ENCODE measurements at regions not wholly inside any gene's neighbourhood (a gene's known extent, or its start where the extent isn't known, plus 50 kb on each side); places are given as distances from the start of the nearest gene placed in this dataset.

GRCh38 chr2:16331772-16332171, 333.9 kb downstream of the CYRIA start:
- DNase-seq (ENCODE audit: low spot score): no peak

GRCh38 chr2:16330982-16331381, 334.7 kb downstream of the CYRIA start:
- DNase-seq (ENCODE audit: low spot score): no peak

- no peak for DNase-seq (ENCODE audit: low spot score)
Measured at GRCh38 chr2:16330571-16330970, 335.1 kb downstream of the CYRIA start.

- no peak for DNase-seq (ENCODE audit: low spot score)
Measured at GRCh38 chr2:16330012-16330411, 335.6 kb downstream of the CYRIA start.

- DNase-seq (ENCODE audit: low spot score): no peak
Measured at GRCh38 chr2:16329421-16329820, 336.2 kb downstream of the CYRIA start.

GRCh38 chr2:16328521-16329190, 337.0 kb downstream of the CYRIA start:
- no peak for DNase-seq (ENCODE audit: low spot score)

GRCh38 chr2:16327326-16327725, 338.3 kb downstream of the CYRIA start:
- DNase-seq (ENCODE audit: low spot score): no peak

GRCh38 chr2:16326711-16327300, 338.8 kb downstream of the CYRIA start:
- no peak for DNase-seq (ENCODE audit: low spot score)

GRCh38 chr2:16325976-16326510, 339.6 kb downstream of the CYRIA start:
- DNase-seq (ENCODE audit: low spot score): no peak

GRCh38 chr2:16325016-16325975, 340.3 kb downstream of the CYRIA start:
- DNase-seq (ENCODE audit: low spot score): no peak

- no peak for DNase-seq (ENCODE audit: low spot score)
Measured at GRCh38 chr2:16324544-16324937, 341.1 kb downstream of the CYRIA start.

GRCh38 chr2:16323551-16324543, 341.8 kb downstream of the CYRIA start:
- no peak for DNase-seq (ENCODE audit: low spot score)

GRCh38 chr2:16323126-16323520, 342.5 kb downstream of the CYRIA start:
- no peak for DNase-seq (ENCODE audit: low spot score)

- no peak for DNase-seq (ENCODE audit: low spot score)
Measured at GRCh38 chr2:16322308-16323125, 343.1 kb downstream of the CYRIA start.

- no peak for DNase-seq (ENCODE audit: low spot score)
Measured at GRCh38 chr2:16321872-16322271, 343.8 kb downstream of the CYRIA start.

- DNase-seq (ENCODE audit: low spot score): no peak
Measured at GRCh38 chr2:16321256-16321655, 344.4 kb downstream of the CYRIA start.

- DNase-seq (ENCODE audit: low spot score): no peak
Measured at GRCh38 chr2:16320716-16321115, 344.9 kb downstream of the CYRIA start.

- DNase-seq (ENCODE audit: low spot score): no peak
Measured at GRCh38 chr2:16319551-16320121, 346.0 kb downstream of the CYRIA start.

GRCh38 chr2:16318474-16319195, 347.0 kb downstream of the CYRIA start:
- no peak for DNase-seq (ENCODE audit: low spot score)
